ENCODE measurements at regions not wholly inside any gene's neighbourhood (a gene's known extent, or its start where the extent isn't known, plus 50 kb on each side); places are given as distances from the start of the nearest gene placed in this dataset.

DNA sequence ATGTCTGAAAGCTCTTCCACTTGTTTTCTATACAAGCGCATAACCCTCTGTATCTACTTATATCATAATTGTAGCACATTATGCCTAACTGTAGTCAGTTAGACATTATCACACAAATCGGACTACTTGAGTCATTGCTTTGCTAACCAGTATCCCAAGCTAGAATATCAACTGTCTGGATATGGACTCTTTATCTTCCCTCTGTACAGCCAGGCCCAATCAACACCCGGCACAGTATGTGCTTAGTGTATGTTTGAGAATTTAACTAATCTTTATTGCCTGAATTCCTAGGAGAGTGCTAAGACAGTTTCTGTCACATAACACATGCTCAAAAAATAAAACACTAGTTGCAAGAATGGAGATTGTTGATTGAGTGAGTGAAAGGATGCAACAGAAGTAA is 211.2 kb downstream of the ARL4A start:
- TF ChIP-seq, protein P1, sequence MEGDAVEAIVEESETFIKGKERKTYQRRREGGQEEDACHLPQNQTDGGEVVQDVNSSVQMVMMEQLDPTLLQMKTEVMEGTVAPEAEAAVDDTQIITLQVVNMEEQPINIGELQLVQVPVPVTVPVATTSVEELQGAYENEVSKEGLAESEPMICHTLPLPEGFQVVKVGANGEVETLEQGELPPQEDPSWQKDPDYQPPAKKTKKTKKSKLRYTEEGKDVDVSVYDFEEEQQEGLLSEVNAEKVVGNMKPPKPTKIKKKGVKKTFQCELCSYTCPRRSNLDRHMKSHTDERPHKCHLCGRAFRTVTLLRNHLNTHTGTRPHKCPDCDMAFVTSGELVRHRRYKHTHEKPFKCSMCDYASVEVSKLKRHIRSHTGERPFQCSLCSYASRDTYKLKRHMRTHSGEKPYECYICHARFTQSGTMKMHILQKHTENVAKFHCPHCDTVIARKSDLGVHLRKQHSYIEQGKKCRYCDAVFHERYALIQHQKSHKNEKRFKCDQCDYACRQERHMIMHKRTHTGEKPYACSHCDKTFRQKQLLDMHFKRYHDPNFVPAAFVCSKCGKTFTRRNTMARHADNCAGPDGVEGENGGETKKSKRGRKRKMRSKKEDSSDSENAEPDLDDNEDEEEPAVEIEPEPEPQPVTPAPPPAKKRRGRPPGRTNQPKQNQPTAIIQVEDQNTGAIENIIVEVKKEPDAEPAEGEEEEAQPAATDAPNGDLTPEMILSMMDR (IDR thresholded peaks at IDR 0.05): no peak
- no peak for TF ChIP-seq EZH2 (IDR thresholded peaks at IDR 0.05; ENCODE audit: borderline replicate concordance, insufficient read depth, low read depth, low read length, poor library complexity, severe bottlenecking)
